Astrocyte (in vitro differentiated cells and primary cell): ENCODE measurements at regions not wholly inside any gene's neighbourhood (a gene's known extent, or its start where the extent isn't known, plus 50 kb on each side); places are given as distances from the start of the nearest gene placed in this dataset.

ENCODE experiments used
- DNase-seq: peaks from one replicate; pipeline ENCODE4 v3.0.0-alpha.2; 2010; ENCODE audit warnings: low read depth
- FAIRE-seq: peaks from 2 replicates; lab custom pipeline; 2011; peaks lifted over from hg19 to GRCh38; lab: Jason Lieb, UNC
- H2AFZ ChIP-seq: 2 replicates; pipeline ENCODE4 v1.6.0; 2012; ENCODE audit warnings: low read depth, low read length, inconsistent platforms
- H3K27ac ChIP-seq: 2 replicates; pipeline ENCODE4 v1.5.1; 2011; ENCODE audit warnings: low read depth, low read length, inconsistent platforms
- H3K27me3 ChIP-seq: 2 replicates; pipeline ENCODE4 v1.6.0; 2011; ENCODE audit warnings: low read length, inconsistent platforms; ENCODE audit not compliant: insufficient read depth
- H3K36me3 ChIP-seq: 2 replicates; pipeline ENCODE4 v1.5.1; 2011; ENCODE audit warnings: low read length, inconsistent platforms; ENCODE audit not compliant: insufficient read depth
- H3K4me1 ChIP-seq: 2 replicates; pipeline ENCODE4 v1.5.1; 2011; ENCODE audit warnings: low read length, inconsistent platforms; ENCODE audit not compliant: insufficient read depth
- H3K4me2 ChIP-seq: 2 replicates; pipeline ENCODE4 v1.6.0; 2012; ENCODE audit warnings: low read length, inconsistent platforms
- H3K4me3 ChIP-seq: 2 replicates; pipeline ENCODE4 v1.5.1; 2011; ENCODE audit warnings: low read depth, mild to moderate bottlenecking, low read length, inconsistent platforms; ENCODE audit not compliant: insufficient read depth
- H3K79me2 ChIP-seq: 2 replicates; pipeline ENCODE4 v1.6.0; 2012; ENCODE audit warnings: mild to moderate bottlenecking, low read length, inconsistent platforms; ENCODE audit not compliant: insufficient read depth
- H3K9ac ChIP-seq: 2 replicates; pipeline ENCODE4 v1.6.0; 2012; ENCODE audit warnings: mild to moderate bottlenecking, low read length, inconsistent platforms
- H3K9me3 ChIP-seq: 2 replicates; pipeline ENCODE4 v1.5.1; 2012; ENCODE audit warnings: low read depth, mild to moderate bottlenecking, low read length, inconsistent platforms; ENCODE audit not compliant: insufficient read depth
- H4K20me1 ChIP-seq: 2 replicates; pipeline ENCODE4 v1.6.0; 2012; ENCODE audit warnings: low read length, inconsistent platforms; ENCODE audit not compliant: insufficient read depth
- H3K27ac Mint-ChIP-seq: one replicate; pipeline ENCODE4 v1.8.0; 2021; ENCODE audit warnings: mild to moderate bottlenecking, mixed read lengths; ENCODE audit not compliant: unreplicated experiment
- H3K27me3 Mint-ChIP-seq: one replicate; pipeline ENCODE4 v1.8.0; 2021; ENCODE audit warnings: low read depth, mixed read lengths; ENCODE audit not compliant: unreplicated experiment
- H3K36me3 Mint-ChIP-seq: one replicate; pipeline ENCODE4 v1.8.0; 2021; ENCODE audit warnings: low read depth, mixed read lengths; ENCODE audit not compliant: unreplicated experiment
- H3K4me1 Mint-ChIP-seq: one replicate; pipeline ENCODE4 v1.8.0; 2021; ENCODE audit warnings: low read depth, mixed read lengths; ENCODE audit not compliant: unreplicated experiment
- H3K4me3 Mint-ChIP-seq: one replicate; pipeline ENCODE4 v1.8.0; 2021; ENCODE audit warnings: mild to moderate bottlenecking, moderate library complexity, mixed read lengths; ENCODE audit not compliant: unreplicated experiment
- H3K9me3 Mint-ChIP-seq: one replicate; pipeline ENCODE4 v1.8.0; 2021; ENCODE audit warnings: mild to moderate bottlenecking, mixed read lengths; ENCODE audit not compliant: unreplicated experiment
- CTCF ChIP-seq: IDR thresholded peaks from 2 replicates; pipeline ENCODE4 v1.5.1; 2011; ENCODE audit warnings: low read depth, mild to moderate bottlenecking, inconsistent platforms, low read length, moderate library complexity; ENCODE audit not compliant: insufficient read depth
- EZH2 ChIP-seq: IDR thresholded peaks from 2 replicates; pipeline ENCODE4 v1.6.1; 2012; ENCODE audit warnings: mild to moderate bottlenecking, low read length, inconsistent platforms; ENCODE audit not compliant: insufficient read depth

- H4K20me1 ChIP-seq: no peaks in the 10 kb centered on the region
- TF ChIP-seq CTCF: no peak
- no peak for TF ChIP-seq EZH2
These were observed 1809.9 kb upstream of the ACO1 start for GRCh38 chr9:30574355-30575151.

GRCh38 chr9:30575218-30575617 lies 1809.2 kb upstream of the ACO1 start:
- Mint-ChIP-seq H3K9me3 (peaks cover 4% of the 10 kb centered on the region), H3K4me3 (no peak overlapping the region), H3K27ac (no peak overlapping the region), H3K27me3 (no peaks in the 10 kb centered on the region), H3K36me3 (no peaks in the 10 kb centered on the region), H3K4me1 (no peaks in the 10 kb centered on the region)
- Histone ChIP-seq H3K36me3 (no peaks in the 10 kb centered on the region), H3K79me2 (no peaks in the 10 kb centered on the region), H4K20me1 (no peaks in the 10 kb centered on the region), H3K4me3 (no peak overlapping the region), H3K27me3 (no peaks in the 10 kb centered on the region), H3K9me3 (peaks cover 6% of the 10 kb centered on the region), H3K4me1 (no peaks in the 10 kb centered on the region), H3K9ac (no peak overlapping the region), H3K4me2 (no peak overlapping the region), H3K27ac (no peak overlapping the region), H2AFZ (no peak overlapping the region)
- no peak for TF ChIP-seq EZH2
- no peak for TF ChIP-seq CTCF
- DNase-seq: no peak
- no peak for FAIRE-seq

More at GRCh38 chr9:30574355-30575151, 1809.9 kb upstream of the ACO1 start:
- DNase-seq (no peak), FAIRE-seq (no peak)
- no peaks in the 10 kb centered on the region for H3K36me3 Mint-ChIP-seq
- Histone ChIP-seq H3K4me3 (no peak overlapping the region), H3K36me3 (no peaks in the 10 kb centered on the region), H2AFZ (no peak overlapping the region), H3K9ac (no peak overlapping the region), H3K4me1 (no peaks in the 10 kb centered on the region), H3K79me2 (no peaks in the 10 kb centered on the region), H3K27me3 (no peaks in the 10 kb centered on the region), H3K9me3 (peaks cover 6% of the 10 kb centered on the region), H3K27ac (no peak overlapping the region), H3K4me2 (no peak overlapping the region)
- peaks cover 4% of the 10 kb centered on the region for H3K9me3 Mint-ChIP-seq
- no peaks in the 10 kb centered on the region for H3K4me1 Mint-ChIP-seq
- no peaks in the 10 kb centered on the region for H3K27me3 Mint-ChIP-seq
- H3K4me3 Mint-ChIP-seq: no peak overlapping the region
- no peak overlapping the region for H3K27ac Mint-ChIP-seq

- Histone ChIP-seq H4K20me1 (no peaks in the 10 kb centered on the region), H3K36me3 (no peaks in the 10 kb centered on the region), H3K79me2 (no peaks in the 10 kb centered on the region), H3K27me3 (no peaks in the 10 kb centered on the region), H3K4me1 (no peaks in the 10 kb centered on the region), H3K4me2 (no peak overlapping the region), H3K9me3 (peaks cover 6% of the 10 kb centered on the region), H3K27ac (no peak overlapping the region), H2AFZ (no peak overlapping the region), H3K4me3 (no peak overlapping the region), H3K9ac (no peak overlapping the region)
- Mint-ChIP-seq H3K4me1 (no peaks in the 10 kb centered on the region), H3K36me3 (no peaks in the 10 kb centered on the region), H3K4me3 (no peak overlapping the region), H3K9me3 (peaks cover 4% of the 10 kb centered on the region), H3K27me3 (no peaks in the 10 kb centered on the region), H3K27ac (no peak overlapping the region)
- FAIRE-seq (no peak), DNase-seq (no peak)
- TF ChIP-seq CTCF (no peak), EZH2 (no peak)
These were observed 1808.8 kb upstream of the ACO1 start for GRCh38 chr9:30575691-30576090.
